ENCODE measurements at regions not wholly inside any gene's neighbourhood (a gene's known extent, or its start where the extent isn't known, plus 50 kb on each side); places are given as distances from the start of the nearest gene placed in this dataset.
"Not testable (repeated sequence)": the region's sequence is repeated elsewhere in the genome, so short reads cannot be mapped to it uniquely, and the experiment has no call there.

- DNase-seq (ENCODE audit: low spot score): no peak
Observed at GRCh38 chr6:71199736-71200135, 88.9 kb upstream of the OGFRL1 start.

GRCh38 chr6:71203206-71203605 is 85.4 kb upstream of the OGFRL1 start:
- no peak for DNase-seq (ENCODE audit: low spot score)

- no peak for DNase-seq (ENCODE audit: low spot score)
Observed at GRCh38 chr6:71204741-71205140, 83.9 kb upstream of the OGFRL1 start.

- DNase-seq (ENCODE audit: low spot score): no peak
Observed at GRCh38 chr6:71205336-71205956, 83.2 kb upstream of the OGFRL1 start.

- no peak for DNase-seq (ENCODE audit: low spot score)
Observed at GRCh38 chr6:71206089-71206488, 82.5 kb upstream of the OGFRL1 start.

- no peak for DNase-seq (ENCODE audit: low spot score)
Observed at GRCh38 chr6:71209206-71209605, 79.4 kb upstream of the OGFRL1 start.

- no peak for DNase-seq (ENCODE audit: low spot score)
Observed at GRCh38 chr6:71209626-71210025, 79.0 kb upstream of the OGFRL1 start.

- DNase-seq (ENCODE audit: low spot score): no peak
Observed at GRCh38 chr6:71211799-71212198, 76.8 kb upstream of the OGFRL1 start.

GRCh38 chr6:71220466-71220865 is 68.1 kb upstream of the OGFRL1 start:
- no peak for DNase-seq (ENCODE audit: low spot score)

GRCh38 chr6:71222671-71223070 is 65.9 kb upstream of the OGFRL1 start:
- no peak for DNase-seq (ENCODE audit: low spot score)

GRCh38 chr6:71224011-71224410 is 64.6 kb upstream of the OGFRL1 start:
- no peak for DNase-seq (ENCODE audit: low spot score)

GRCh38 chr6:71226151-71226550 is 62.5 kb upstream of the OGFRL1 start:
- DNase-seq (ENCODE audit: low spot score): no peak

- DNase-seq (ENCODE audit: low spot score): no peak
Observed at GRCh38 chr6:71228461-71229041, 60.1 kb upstream of the OGFRL1 start.

GRCh38 chr6:71229477-71229876 is 59.1 kb upstream of the OGFRL1 start:
- DNase-seq (ENCODE audit: low spot score): no peak

GRCh38 chr6:71232890-71233289 is 55.7 kb upstream of the OGFRL1 start:
- not testable (repeated sequence) for DNase-seq (ENCODE audit: low spot score)

- no peak for DNase-seq (ENCODE audit: low spot score)
Observed at GRCh38 chr6:71236926-71237434, 51.6 kb upstream of the OGFRL1 start.

- no peak for DNase-seq (ENCODE audit: low spot score)
Observed at GRCh38 chr6:71238351-71238750, 50.3 kb upstream of the OGFRL1 start.
